ENCODE measurements at regions not wholly inside any gene's neighbourhood (a gene's known extent, or its start where the extent isn't known, plus 50 kb on each side); places are given as distances from the start of the nearest gene placed in this dataset.

GRCh38 chr18:71011389-71011788, 722.5 kb downstream of the SOCS6 start:
- DNase-seq (ENCODE audit: low spot score), result no peak

- DNase-seq (ENCODE audit: low spot score), result no peak
Measured at GRCh38 chr18:71008257-71008656, 719.4 kb downstream of the SOCS6 start.

GRCh38 chr18:71001597-71001996, 712.8 kb downstream of the SOCS6 start:
- DNase-seq (ENCODE audit: low spot score), result no peak

- DNase-seq (ENCODE audit: low spot score), result no peak
Measured at GRCh38 chr18:70998490-70998889, 709.6 kb downstream of the SOCS6 start.

GRCh38 chr18:70994116-70994515, 705.3 kb downstream of the SOCS6 start:
- no peak for DNase-seq (ENCODE audit: low spot score)

- no peak for DNase-seq (ENCODE audit: low spot score)
Measured at GRCh38 chr18:70991577-70991976, 702.7 kb downstream of the SOCS6 start.

- no peak for DNase-seq (ENCODE audit: low spot score)
Measured at GRCh38 chr18:70985948-70986347, 697.1 kb downstream of the SOCS6 start.

GRCh38 chr18:70982292-70982691, 693.4 kb downstream of the SOCS6 start:
- no peak for DNase-seq (ENCODE audit: low spot score)

- DNase-seq (ENCODE audit: low spot score), result no peak
Measured at GRCh38 chr18:70981400-70982140, 692.7 kb downstream of the SOCS6 start.

- no peak for DNase-seq (ENCODE audit: low spot score)
Measured at GRCh38 chr18:70973626-70974025, 684.8 kb downstream of the SOCS6 start.

GRCh38 chr18:70966419-70966818, 677.6 kb downstream of the SOCS6 start:
- no peak for DNase-seq (ENCODE audit: low spot score)

- DNase-seq (ENCODE audit: low spot score), result no peak
Measured at GRCh38 chr18:70961939-70962338, 673.1 kb downstream of the SOCS6 start.

- no peak for DNase-seq (ENCODE audit: low spot score)
Measured at GRCh38 chr18:70956554-70956953, 667.7 kb downstream of the SOCS6 start.

- no peak for DNase-seq (ENCODE audit: low spot score)
Measured at GRCh38 chr18:70936160-70936559, 647.3 kb downstream of the SOCS6 start.

- no peak for DNase-seq (ENCODE audit: low spot score)
Measured at GRCh38 chr18:70931942-70932814, 643.3 kb downstream of the SOCS6 start.

GRCh38 chr18:70920840-70921374, 632.1 kb downstream of the SOCS6 start:
- no peak for DNase-seq (ENCODE audit: low spot score)

GRCh38 chr18:70907673-70908072, 618.8 kb downstream of the SOCS6 start:
- no peak for DNase-seq (ENCODE audit: low spot score)

GRCh38 chr18:70892381-70892780, 603.5 kb downstream of the SOCS6 start:
- no peak for DNase-seq (ENCODE audit: low spot score)

- DNase-seq (ENCODE audit: low spot score), result no peak
Measured at GRCh38 chr18:70870292-70870691, 581.4 kb downstream of the SOCS6 start.

- no peak for DNase-seq (ENCODE audit: low spot score)
Measured at GRCh38 chr18:70848329-70848728, 559.5 kb downstream of the SOCS6 start.

- DNase-seq (ENCODE audit: low spot score), result no peak
Measured at GRCh38 chr18:70840649-70841048, 551.8 kb downstream of the SOCS6 start.

- no peak for DNase-seq (ENCODE audit: low spot score)
Measured at GRCh38 chr18:70827632-70828031, 538.8 kb downstream of the SOCS6 start.

GRCh38 chr18:70826571-70826970, 537.7 kb downstream of the SOCS6 start:
- DNase-seq (ENCODE audit: low spot score), result no peak

Data from HuH-7 (cell line).